DMS79 (cell line): ENCODE measurements at regions not wholly inside any gene's neighbourhood (a gene's known extent, or its start where the extent isn't known, plus 50 kb on each side); places are given as distances from the start of the nearest gene placed in this dataset.

Source experiments
- DNase-seq: peaks from one replicate; lab custom pipeline; 2025; lab: John Stamatoyannopoulos, UW

DNA sequence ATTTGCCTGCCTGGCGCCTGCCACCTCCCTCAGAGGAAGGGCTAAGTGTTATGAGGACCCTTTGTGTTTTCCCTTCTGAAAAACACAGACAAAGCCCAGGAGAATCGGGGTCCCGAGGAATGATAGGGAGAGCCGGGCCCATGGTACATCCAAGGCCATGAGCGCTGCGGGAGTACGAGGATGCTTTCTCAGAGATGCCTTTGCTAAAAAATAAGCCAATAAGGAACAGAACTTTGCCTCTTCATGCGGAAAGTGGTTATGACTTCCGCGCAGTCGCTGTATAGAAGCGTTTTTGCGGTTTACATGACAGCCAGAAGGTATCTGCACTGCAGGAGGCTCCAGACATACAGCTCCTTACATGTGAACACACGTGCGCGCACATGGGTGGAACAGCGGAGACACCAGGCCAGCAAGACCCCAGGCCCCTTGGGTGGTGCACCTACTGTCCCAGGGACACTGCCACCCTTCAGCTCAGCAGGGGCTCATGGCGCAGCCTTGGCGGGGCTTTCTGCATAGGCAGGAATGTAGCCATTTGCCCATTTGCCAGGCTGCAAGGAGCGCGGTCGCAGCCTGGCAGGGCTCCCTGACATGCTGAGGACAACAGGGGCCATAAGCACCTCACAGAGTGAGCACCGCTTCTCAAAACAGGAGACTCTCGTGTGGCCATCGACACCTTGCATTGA is 252.4 kb upstream of the SALL3 start:
- no peak for DNase-seq

DNA sequence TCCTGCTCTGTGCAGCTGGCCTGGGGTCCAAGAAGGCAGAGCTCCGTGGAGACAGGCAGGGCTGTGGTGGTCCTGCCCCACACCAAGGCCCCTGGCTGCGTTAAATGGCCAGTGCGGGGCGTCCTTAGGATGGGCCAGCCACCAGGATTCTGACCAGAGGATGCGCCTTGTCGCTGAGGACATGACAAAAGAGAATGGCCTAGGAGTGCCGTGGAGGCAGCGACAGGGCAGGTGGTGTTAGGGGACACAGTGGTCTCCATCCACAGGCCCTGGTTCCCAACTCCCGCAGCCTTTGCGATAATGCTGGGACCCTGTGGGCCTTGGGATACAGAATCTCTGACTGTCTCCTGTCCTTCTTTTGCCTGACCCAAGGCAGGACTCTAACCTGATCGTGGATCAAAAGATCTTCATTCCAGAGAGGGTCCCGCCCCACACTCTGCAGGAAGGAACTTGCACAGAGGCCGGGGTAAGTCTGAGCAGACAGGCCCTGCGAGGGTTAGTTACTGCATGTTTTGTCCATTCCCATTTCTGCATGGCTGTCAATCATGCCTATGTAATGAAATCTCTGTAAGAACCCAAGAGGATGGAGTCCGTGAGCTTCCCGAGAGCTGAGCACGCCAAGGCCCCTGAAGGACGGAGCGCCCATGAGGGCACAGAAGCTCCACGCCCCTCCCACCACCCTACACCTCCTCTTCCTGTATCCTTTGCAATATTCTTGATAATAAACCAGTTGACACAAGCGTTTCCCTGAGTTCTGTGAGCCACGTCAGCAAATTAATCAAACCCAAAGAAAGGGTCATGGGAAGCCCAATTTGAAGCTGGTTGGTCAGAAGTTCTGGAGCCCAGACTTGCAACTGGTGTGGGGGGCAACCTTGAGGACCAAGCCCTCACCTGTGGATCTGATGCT is 251.5 kb upstream of the SALL3 start:
- no peak for DNase-seq

GRCh38 chr18:78728784-78729467 is 250.7 kb upstream of the SALL3 start:
- DNase-seq = no peak

DNA sequence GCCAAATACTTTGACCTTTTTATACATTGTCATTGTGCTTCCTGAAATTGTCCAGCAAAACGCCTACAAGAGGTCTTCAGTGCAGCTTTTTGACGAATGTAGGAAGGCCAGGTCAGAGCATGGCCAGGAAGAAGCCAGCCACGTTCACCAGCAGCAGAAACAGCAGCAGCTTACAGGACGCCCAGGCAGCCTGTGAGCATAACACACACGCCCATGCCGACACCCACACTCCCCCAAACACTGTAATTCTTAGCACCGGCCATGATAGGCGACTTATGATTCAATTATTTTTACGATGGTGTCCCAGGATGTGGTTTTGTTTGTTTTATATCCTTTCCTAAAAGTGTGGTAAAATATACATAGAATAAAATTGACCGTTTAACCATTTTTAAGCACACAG is 249.1 kb upstream of the SALL3 start:
- DNase-seq = no peak

GRCh38 chr18:78731016-78731397 is 248.6 kb upstream of the SALL3 start:
- no peak for DNase-seq

DNA sequence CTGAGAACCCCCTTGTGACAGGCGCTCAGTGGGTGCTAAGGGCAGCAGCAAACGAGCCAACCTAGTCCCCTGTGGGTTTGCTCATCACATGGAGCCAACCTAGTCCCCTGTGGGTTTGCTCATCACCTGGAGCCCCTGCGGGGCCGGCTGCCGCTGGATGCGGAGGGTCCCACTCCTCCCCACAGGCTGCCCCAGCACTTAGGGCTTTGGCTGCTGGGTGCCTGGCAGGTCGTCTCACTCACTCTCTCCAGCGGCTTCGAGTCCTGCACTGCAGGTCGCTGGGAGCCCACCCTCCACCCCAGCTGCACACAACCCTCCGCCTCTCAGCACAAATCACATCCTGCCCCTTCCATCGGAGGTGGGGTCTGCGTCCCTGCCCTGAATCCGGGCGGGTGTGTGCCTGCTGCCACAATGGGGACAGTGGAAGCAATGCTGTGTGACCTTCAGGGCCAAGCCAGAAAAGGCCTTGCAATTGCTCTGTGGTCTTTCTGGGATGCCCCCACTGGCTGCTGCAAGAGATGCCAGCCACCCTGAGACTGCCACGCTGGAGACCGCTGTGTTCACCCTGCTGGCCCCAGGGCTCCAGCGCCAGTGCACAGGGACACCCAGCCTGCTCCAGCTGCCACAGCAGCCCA is 248.1 kb upstream of the SALL3 start:
- no peak for DNase-seq

GRCh38 chr18:78732273-78733210 is 247.1 kb upstream of the SALL3 start:
- DNase-seq = no peak

DNA sequence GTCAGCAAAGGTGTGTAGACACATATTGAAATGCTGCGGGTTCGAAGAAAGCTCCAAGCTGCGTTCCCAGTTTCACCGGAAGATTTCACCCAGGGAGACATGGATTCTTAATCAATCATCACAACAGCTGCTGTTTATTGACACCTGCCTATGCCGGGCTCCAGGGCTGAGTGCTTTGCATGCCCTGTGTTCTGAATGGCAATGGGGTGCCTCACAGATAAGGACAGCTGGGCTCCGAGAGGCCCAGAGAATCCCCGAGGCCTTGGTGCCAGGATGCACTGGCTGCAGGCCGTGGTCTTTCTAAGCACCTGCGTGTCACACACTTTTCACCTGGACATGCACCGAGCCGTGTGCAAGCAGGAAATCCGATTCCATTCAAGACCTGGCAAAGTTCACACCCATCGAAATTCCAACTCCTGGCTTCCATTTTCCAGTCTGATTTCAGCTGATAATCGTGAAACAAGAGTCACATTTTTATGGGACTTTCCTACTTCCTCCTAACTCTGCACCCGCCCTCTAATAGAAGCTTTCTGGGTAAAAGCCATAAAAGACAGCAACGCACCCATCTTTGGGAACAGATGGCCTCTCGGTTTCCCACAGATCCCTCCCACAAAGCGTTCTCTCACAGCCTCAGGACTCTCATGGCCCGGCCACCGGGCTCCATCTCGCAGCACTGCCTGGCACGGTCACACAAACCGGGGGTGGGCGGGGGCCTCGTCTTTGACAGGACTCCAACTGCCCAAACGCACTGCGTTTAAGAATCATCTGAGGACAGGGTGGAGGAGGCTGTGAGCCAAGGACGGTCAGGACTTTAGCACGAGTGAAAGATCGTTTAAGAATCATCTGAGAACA is 245.6 kb upstream of the SALL3 start:
- no peak for DNase-seq

DNA sequence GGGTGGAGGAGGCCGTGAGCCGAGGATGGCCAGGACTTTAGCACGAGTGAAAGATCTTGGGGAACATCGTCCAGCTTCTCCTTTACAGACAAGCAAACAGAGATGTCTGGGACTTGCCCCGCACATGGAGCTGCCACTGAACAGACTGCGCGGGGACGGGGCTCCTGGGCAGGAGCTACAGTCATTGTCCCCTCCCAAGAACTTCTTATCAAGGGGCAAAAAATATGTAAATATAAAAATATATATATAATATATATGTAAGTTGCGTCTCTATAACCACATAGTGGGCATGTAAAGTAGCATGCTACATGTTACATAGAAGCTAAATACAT is 245.0 kb upstream of the SALL3 start:
- DNase-seq = no peak

DNA sequence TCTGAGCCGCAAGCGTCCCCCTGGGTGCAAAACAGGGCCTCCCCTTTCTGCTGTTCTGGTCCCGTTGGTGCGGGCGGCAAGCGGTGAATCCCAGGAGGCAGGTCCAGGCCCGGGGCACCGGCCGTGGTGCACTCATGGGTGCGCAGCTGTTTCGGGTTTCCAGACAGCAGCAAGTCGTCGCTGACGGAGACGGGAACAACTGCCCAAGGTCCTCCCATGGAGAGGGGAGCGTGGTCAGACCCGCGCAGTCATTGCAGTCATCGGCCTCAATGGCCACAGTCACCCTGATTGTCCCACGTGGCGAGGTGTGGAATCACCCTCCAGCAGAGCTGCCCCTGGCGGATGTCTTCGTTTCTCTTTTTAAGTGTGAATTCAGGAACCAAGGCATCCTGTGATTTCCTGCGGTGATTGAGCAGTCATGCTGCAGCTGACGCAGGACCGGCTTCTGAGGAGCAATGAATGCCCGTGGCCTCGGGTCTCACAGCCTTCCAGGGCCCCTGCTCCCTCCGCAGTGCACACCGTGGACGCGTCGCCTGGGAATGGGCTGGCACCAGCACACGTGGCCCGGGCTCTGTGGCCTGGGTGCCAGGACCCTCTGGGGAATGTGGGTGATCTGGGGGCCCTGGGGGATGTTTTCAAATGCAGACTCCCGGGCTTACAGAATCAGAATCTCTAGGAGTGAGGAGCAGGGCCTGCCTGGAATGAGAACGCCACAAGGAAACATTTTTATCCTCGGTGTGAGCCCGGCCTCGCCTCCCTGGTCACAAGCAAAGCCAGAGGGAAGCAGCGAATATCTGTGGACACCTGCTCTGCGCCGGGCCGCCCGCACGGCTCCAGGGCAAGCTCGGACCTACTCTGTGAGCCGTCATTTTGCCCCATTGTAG is 244.2 kb upstream of the SALL3 start:
- DNase-seq = no peak

DNA sequence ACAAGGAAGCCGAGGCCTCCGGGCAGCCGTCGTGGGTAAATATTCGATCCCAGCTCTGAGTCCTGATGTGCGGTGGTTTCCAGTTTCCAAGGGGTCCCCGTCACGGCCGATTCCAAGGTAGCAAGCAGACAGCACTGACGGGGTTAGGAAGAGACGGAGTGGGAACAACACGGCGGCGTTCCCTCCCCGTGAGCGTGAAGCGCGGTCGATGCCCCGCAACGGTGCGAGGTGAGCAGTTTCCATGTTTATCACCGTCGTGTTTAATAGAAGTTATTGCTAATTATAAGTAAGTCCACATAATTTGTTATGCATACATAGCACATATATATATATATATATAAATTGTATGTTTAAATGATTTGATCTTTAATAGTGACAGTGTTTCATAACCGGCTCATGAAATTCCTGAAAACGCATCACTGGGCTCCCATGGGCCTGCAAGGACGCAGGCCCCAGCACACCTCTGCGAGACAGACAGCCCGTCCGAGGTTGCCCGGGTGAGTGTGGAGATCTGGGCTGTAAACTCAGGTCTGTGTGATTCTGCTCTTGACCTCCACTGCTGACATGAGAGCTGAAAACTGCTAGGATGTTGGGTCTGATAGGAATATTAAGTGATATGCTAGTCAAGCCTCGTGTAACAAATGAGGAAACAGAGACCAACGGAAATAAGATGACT is 243.5 kb upstream of the SALL3 start:
- no peak for DNase-seq

DNA sequence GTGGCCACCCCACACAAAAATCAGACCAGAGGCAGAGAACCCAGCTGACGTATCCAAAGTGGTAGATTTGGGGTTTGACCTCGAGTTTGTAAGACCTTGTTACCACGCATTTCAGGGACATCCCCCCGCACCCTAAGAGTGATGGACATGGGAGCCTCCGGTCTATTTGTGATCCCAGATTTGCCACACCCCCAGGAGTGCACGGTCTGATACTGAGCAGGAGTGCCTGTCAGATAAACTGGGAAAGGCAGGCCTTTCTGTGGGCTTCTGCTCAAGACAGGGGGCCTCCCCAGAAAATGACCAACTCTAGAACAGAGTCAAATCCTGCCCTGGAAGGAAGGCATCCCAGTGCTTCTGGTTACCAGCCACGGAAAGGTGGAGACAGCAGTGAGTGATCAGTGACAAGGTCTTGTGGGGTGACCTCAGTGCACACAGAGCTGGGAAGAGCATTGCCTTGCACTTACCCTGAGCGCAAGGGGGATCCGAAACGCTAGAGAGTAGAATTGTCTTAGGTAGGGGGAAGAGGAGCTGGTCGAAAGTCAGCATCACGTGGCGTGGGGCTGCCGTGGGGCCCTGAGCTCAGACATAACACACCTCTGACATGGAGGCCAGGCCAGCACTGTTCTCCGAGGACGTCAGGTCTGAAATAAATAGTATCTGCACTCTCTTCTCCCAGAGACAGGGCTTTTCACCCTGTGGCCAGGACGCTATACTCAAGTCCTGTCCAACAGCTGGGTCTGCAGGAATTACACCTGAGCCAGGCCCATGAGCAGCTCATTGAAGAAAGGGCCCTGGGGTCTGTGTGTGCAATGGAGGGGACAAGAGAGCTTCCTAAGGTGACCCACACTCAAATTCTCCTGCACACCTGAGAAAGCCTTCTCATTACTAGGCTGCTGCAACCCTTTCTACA is 242.4 kb upstream of the SALL3 start:
- DNase-seq = no peak

- DNase-seq = no peak
Observed at GRCh38 chr18:78738076-78738690, 241.4 kb upstream of the SALL3 start.

DNA sequence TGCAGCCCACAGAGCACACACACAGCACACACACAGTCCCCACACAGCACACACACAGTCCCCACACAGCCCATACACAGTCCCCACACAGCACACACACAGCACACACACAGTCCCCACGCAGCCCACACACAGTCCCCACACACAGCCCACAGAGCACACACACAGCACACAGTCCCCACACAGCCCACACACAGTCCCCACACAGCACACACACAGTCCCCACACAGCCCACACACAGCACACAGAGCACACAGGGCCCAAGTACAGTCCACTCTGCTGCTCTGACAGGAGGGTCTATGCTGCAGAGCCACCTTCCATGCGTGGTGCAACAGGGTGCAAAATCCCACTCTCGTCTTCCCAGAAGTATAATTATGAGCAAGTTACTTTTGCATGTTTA is 240.5 kb upstream of the SALL3 start:
- DNase-seq = no peak

DNA sequence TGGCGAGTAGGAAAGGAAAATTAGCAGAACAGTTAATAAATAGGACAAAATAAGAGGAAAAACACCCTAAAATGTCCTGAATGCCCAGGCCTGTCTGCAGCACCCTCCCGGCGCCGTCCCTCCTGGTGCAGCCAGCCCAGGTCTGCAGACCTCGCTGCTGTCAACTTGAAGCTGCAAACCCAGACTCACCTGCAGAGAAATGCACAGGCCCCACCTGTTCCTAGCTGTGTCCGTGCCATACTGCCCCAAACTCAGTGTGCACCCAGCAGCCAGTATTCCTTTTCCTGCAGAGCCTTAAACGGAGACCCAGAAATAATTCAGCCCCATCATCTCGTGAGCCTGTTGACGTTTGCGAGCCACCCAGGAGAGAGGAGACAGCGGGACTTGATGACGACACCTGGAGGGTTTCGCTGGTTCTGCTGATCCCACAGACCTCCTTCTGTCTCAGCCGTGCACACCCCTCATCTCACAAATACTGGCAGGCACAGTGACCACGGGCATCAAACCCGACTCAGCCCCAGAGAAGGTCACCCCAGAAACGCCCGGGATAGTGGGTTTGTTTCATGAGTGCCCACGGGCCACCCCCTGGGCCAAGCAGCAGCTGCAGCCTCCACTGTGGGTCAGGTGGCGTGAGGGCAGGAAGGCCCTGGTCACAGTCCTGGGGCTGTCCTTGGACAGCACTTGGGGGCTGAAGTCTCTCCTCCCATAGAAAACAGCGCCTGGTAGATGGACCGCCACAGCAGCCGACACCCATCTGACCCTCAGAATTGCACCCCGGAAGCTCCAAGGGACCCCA is 239.5 kb upstream of the SALL3 start:
- no peak for DNase-seq

GRCh38 chr18:78740876-78741275 is 238.7 kb upstream of the SALL3 start:
- DNase-seq = no peak
